H9 (cell line): ENCODE measurements at regions not wholly inside any gene's neighbourhood (a gene's known extent, or its start where the extent isn't known, plus 50 kb on each side); places are given as distances from the start of the nearest gene placed in this dataset.

Experiments
- DNase-seq: peaks from one replicate; pipeline ENCODE4 v3.0.0-alpha.2; 2017
- H2AFZ ChIP-seq: one replicate; pipeline ENCODE4 v1.6.1; 2013; ENCODE audit warnings: mild to moderate bottlenecking, low read length, control low read depth, moderate library complexity
- H2AK5ac ChIP-seq: 2 replicates; pipeline ENCODE4 v1.6.1; 2013; ENCODE audit warnings: low read length, control low read depth, mixed read lengths; ENCODE audit not compliant: insufficient read length
- H2BK120ac ChIP-seq: one replicate; pipeline ENCODE4 v1.6.1; 2013; ENCODE audit warnings: low read depth, mild to moderate bottlenecking, low read length, control low read depth, inconsistent platforms; ENCODE audit not compliant: poor library complexity, severe bottlenecking
- H2BK12ac ChIP-seq: 2 replicates; pipeline ENCODE4 v1.6.1; 2013; ENCODE audit warnings: low read length, control low read depth, mixed read lengths, low read depth; ENCODE audit not compliant: insufficient read length
- H2BK15ac ChIP-seq: 2 replicates; pipeline ENCODE4 v1.6.1; 2013; ENCODE audit warnings: low read depth, low read length, control low read depth
- H2BK20ac ChIP-seq: one replicate; pipeline ENCODE4 v1.6.1; 2013; ENCODE audit warnings: low read depth, mild to moderate bottlenecking, low read length, control low read depth, inconsistent platforms; ENCODE audit not compliant: poor library complexity, severe bottlenecking
- H2BK5ac ChIP-seq: 2 replicates; pipeline ENCODE4 v1.6.1; 2013; ENCODE audit warnings: low read length, control low read depth, mixed read lengths; ENCODE audit not compliant: insufficient read length
- H3K14ac ChIP-seq: 2 replicates; pipeline ENCODE4 v1.6.1; 2013; ENCODE audit warnings: low read length, control low read depth; ENCODE audit not compliant: insufficient read depth
- H3K18ac ChIP-seq: 2 replicates; pipeline ENCODE4 v1.6.1; 2013; ENCODE audit warnings: low read depth, mild to moderate bottlenecking, mixed read lengths, low read length, control low read depth; ENCODE audit not compliant: insufficient read length
- H3K23ac ChIP-seq: 2 replicates; pipeline ENCODE4 v1.6.1; 2013; ENCODE audit warnings: low read length, control low read depth, mixed read lengths, low read depth; ENCODE audit not compliant: insufficient read length
- H3K23me2 ChIP-seq: 2 replicates; pipeline ENCODE4 v1.6.1; 2013; ENCODE audit warnings: low read depth, mild to moderate bottlenecking, mixed read lengths, low read length, control low read depth; ENCODE audit not compliant: insufficient read length, poor library complexity, severe bottlenecking
- H3K27ac ChIP-seq: 2 replicates; pipeline ENCODE4 v1.5.1; 2013; ENCODE audit warnings: low read length, control low read depth, mixed read lengths, low read depth; ENCODE audit not compliant: insufficient read length
- H3K27me3 ChIP-seq: 2 replicates; pipeline ENCODE4 v1.6.1; 2013; ENCODE audit warnings: low read length, control low read depth, inconsistent platforms; ENCODE audit not compliant: insufficient read depth
- H3K4ac ChIP-seq: 2 replicates; pipeline ENCODE4 v1.6.1; 2013; ENCODE audit warnings: low read depth, mild to moderate bottlenecking, control low read depth, inconsistent platforms, low read length, moderate library complexity
- H3K4me1 ChIP-seq: 2 replicates; pipeline ENCODE4 v1.6.1; 2013; ENCODE audit warnings: low read length, control low read depth, inconsistent platforms; ENCODE audit not compliant: insufficient read depth
- H3K4me2 ChIP-seq: 2 replicates; pipeline ENCODE4 v1.6.1; 2013; ENCODE audit warnings: low read length, control low read depth, mixed read lengths; ENCODE audit not compliant: insufficient read length, insufficient read depth
- H3K56ac ChIP-seq: 2 replicates; pipeline ENCODE4 v1.6.1; 2013; ENCODE audit warnings: low read depth, mild to moderate bottlenecking, mixed read lengths, low read length, control low read depth; ENCODE audit not compliant: insufficient read length
- H3K79me1 ChIP-seq: 2 replicates; pipeline ENCODE4 v1.6.1; 2013; ENCODE audit warnings: low read depth, mild to moderate bottlenecking, moderate library complexity, low read length, control low read depth, inconsistent platforms; ENCODE audit not compliant: insufficient read depth, poor library complexity, severe bottlenecking
- H3K79me2 ChIP-seq: 2 replicates; pipeline ENCODE4 v1.6.1; 2013; ENCODE audit warnings: low read length, control low read depth, inconsistent platforms; ENCODE audit not compliant: insufficient read depth
- H3K9ac ChIP-seq: 2 replicates; pipeline ENCODE4 v1.6.1; 2013; ENCODE audit warnings: low read length, control low read depth, mixed read lengths; ENCODE audit not compliant: insufficient read length; ENCODE audit errors: extremely low read depth
- H3K9me3 ChIP-seq: one replicate; pipeline ENCODE4 v1.6.1; 2013; ENCODE audit warnings: low read depth, low read length, inconsistent platforms; ENCODE audit not compliant: control insufficient read depth
- H3T11ph ChIP-seq: one replicate; pipeline ENCODE4 v1.6.1; 2013; ENCODE audit warnings: mild to moderate bottlenecking, low read length, control low read depth, inconsistent platforms
- H4K20me1 ChIP-seq: one replicate; pipeline ENCODE4 v1.6.1; 2013; ENCODE audit not compliant: control insufficient read depth, insufficient read length, insufficient read depth
- H4K5ac ChIP-seq: 2 replicates; pipeline ENCODE4 v1.6.1; 2013; ENCODE audit warnings: low read depth, mild to moderate bottlenecking, mixed read lengths, low read length, control low read depth; ENCODE audit not compliant: insufficient read length
- H4K8ac ChIP-seq: replicated peaks from 2 replicates; pipeline ENCODE4 v1.6.1; 2013; ENCODE audit warnings: low read length, control low read depth, mixed read lengths, low read depth; ENCODE audit not compliant: insufficient read length
- H4K91ac ChIP-seq: 2 replicates; pipeline ENCODE4 v1.6.1; 2013; ENCODE audit warnings: low read depth, mild to moderate bottlenecking, moderate library complexity, mixed read lengths, low read length, control low read depth; ENCODE audit not compliant: insufficient read length
- H3K27ac Mint-ChIP-seq, 3 experiments: 2 replicates in 2 of 3; 3 replicates in 1 of 3; pipeline ENCODE4 v1.8.0; 2020 to 2021; ENCODE audit warnings: mixed read lengths in 3 of 3, mild to moderate bottlenecking in 1 of 3, moderate library complexity in 1 of 3
- H3K27me3 Mint-ChIP-seq: 2 replicates; pipeline ENCODE4 v1.8.0; 2021; ENCODE audit warnings: low read depth, mild to moderate bottlenecking, moderate library complexity, mixed read lengths
- H3K36me3 Mint-ChIP-seq, 3 experiments: 2 replicates in 2 of 3; 3 replicates in 1 of 3; pipeline ENCODE4 v1.8.0; 2020 to 2021; ENCODE audit warnings: low read depth in 3 of 3, mixed read lengths in 3 of 3; ENCODE audit not compliant: insufficient read depth in 1 of 3
- H3K4me1 Mint-ChIP-seq, 2 experiments: 2 replicates each; pipeline ENCODE4 v1.8.0; 2020; ENCODE audit warnings: mixed read lengths in 2 of 2
- H3K4me3 Mint-ChIP-seq, 2 experiments: 2 replicates in 1 of 2; 3 replicates in 1 of 2; pipeline ENCODE4 v1.8.0; 2020 to 2021; ENCODE audit warnings: mild to moderate bottlenecking in 2 of 2, mixed read lengths in 2 of 2, moderate library complexity in 1 of 2
- H3K9me3 Mint-ChIP-seq, 2 experiments: 2 replicates in 1 of 2; 3 replicates in 1 of 2; pipeline ENCODE4 v1.8.0; 2020; ENCODE audit warnings: mild to moderate bottlenecking in 2 of 2, mixed read lengths in 2 of 2, moderate library complexity in 1 of 2
- WGBS: extraction: QIAGEN DNeasy Blood & Tissue Kit; methylation state at CpG from one replicate; pipeline ENCODE4 v1.1.7; 2013; ENCODE audit warnings: missing lambda C conversion rate, low lambda C conversion rate, mixed read lengths; ENCODE audit not compliant: insufficient read length; ENCODE audit errors: extremely low coverage; 5-methylcytosine and 5-hydroxymethylcytosine counted together
- TF ChIP-seq, protein P1 (sequence below): fragments of 200-600 bp; sonication (generic); conservative IDR thresholded peaks from 3 replicates; pipeline ENCODE4 v1.8.0; 2021; ENCODE audit warnings: antibody characterized with exemption, mild to moderate bottlenecking

DNA sequence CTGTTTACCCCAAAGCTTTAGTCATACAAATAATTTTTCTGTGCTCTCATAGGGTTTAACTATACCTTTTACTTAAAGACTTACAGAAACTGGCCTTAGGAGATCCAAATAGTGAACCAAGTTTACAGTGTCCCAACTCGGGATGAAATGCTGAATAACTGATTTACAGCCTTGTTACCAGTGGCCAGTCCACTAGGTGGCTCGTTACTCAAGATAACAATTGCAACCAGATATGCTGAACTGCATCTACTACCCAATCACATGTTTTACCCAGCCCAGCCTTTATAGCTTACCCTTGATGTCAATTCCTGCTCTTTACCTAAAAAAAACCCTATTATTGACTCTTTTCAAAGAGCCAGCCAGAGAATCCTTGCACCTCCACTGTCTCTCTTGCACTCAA, 1148.8 kb upstream of the ADGRL4 start:
- Histone ChIP-seq H3K27me3 (no peaks in the 10 kb centered on the region), H3K79me1 (no peaks in the 10 kb centered on the region), H2BK5ac (no peak overlapping the region), H4K5ac (no peak overlapping the region), H3K14ac (no peak overlapping the region), H3K4me2 (no peak overlapping the region), H3K27ac (no peak overlapping the region), H2AFZ (peak overlapping the region; percentile 88), H3K4ac (no peak overlapping the region), H2BK15ac (no peak overlapping the region), H3K18ac (no peak overlapping the region), H3K9ac (no peak overlapping the region), H3K23ac (no peak overlapping the region), H3K56ac (no peak overlapping the region), H4K8ac (no peak overlapping the region), H3K23me2 (no peaks in the 10 kb centered on the region), H4K20me1 (no peaks in the 10 kb centered on the region), H2BK12ac (no peak overlapping the region), H3K4me1 (0 out of 2 replicates have a peak, but pooled peaks cover 2% of the 10 kb centered on the region), H2BK120ac (no peak overlapping the region), H3K9me3 (no peaks in the 10 kb centered on the region), H2BK20ac (no peak overlapping the region), H3T11ph (no peak overlapping the region), H3K79me2 (no peaks in the 10 kb centered on the region), H4K91ac (no peak overlapping the region), H2AK5ac (no peak overlapping the region)
- Mint-ChIP-seq H3K36me3 (peaks cover 0 to 4% (median 0%) of the 10 kb centered on the region in 3 experiments; a peak in 1 of 7 replicates), H3K4me1 (peaks cover 28 to 33% of the 10 kb centered on the region in 2 experiments), H3K9me3 (peaks cover 0 to 5% of the 10 kb centered on the region in 2 experiments; a peak in 2 of 5 replicates), H3K27me3 (no peaks in the 10 kb centered on the region), H3K4me3 (no peak overlapping the region), H3K27ac (peak overlapping the region; percentile 42 to 76 (median 65); a peak in 4 of 7 replicates)
- WGBS = no CpG with 5 or more reads among the region's 2 CpGs
- TF ChIP-seq, protein P1, sequence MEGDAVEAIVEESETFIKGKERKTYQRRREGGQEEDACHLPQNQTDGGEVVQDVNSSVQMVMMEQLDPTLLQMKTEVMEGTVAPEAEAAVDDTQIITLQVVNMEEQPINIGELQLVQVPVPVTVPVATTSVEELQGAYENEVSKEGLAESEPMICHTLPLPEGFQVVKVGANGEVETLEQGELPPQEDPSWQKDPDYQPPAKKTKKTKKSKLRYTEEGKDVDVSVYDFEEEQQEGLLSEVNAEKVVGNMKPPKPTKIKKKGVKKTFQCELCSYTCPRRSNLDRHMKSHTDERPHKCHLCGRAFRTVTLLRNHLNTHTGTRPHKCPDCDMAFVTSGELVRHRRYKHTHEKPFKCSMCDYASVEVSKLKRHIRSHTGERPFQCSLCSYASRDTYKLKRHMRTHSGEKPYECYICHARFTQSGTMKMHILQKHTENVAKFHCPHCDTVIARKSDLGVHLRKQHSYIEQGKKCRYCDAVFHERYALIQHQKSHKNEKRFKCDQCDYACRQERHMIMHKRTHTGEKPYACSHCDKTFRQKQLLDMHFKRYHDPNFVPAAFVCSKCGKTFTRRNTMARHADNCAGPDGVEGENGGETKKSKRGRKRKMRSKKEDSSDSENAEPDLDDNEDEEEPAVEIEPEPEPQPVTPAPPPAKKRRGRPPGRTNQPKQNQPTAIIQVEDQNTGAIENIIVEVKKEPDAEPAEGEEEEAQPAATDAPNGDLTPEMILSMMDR = peak; percentile 67
- peak; percentile 43 for DNase-seq
